ENCODE measurements at regions not wholly inside any gene's neighbourhood (a gene's known extent, or its start where the extent isn't known, plus 50 kb on each side); places are given as distances from the start of the nearest gene placed in this dataset.

- H3K36me3 ChIP-seq = no peaks in the 10 kb centered on the region
- no peak overlapping the region for H3K4me3 ChIP-seq
- no peaks in the 10 kb centered on the region for H3K9me3 ChIP-seq
- no peaks in the 10 kb centered on the region for H3K27me3 ChIP-seq
- no peaks in the 10 kb centered on the region for H3K4me1 ChIP-seq
- intact Hi-C loops (cut with DNase I) = no loop called here
- H3K27ac ChIP-seq = no peak overlapping the region
- DNase-seq (ENCODE audit: extremely low spot score in 2 of 2) = no peak
- TF ChIP-seq POLR2A (IDR thresholded peaks at IDR 0.05) = no peak
- TF ChIP-seq POLR2AphosphoS5 (IDR thresholded peaks at IDR 0.05; ENCODE audit: insufficient read depth in 1 of 2, low read depth in 1 of 2) = no peak
- TF ChIP-seq CTCF (IDR thresholded peaks at IDR 0.05) = no peak
Measured at GRCh38 chr5:29885595-29885994, 1307.9 kb upstream of the CDH6 start.

GRCh38 chr5:29882036-29882435 lies 1311.5 kb upstream of the CDH6 start:
- intact Hi-C loops (cut with DNase I) = no loop called here

GRCh38 chr5:29879401-29879800 lies 1314.1 kb upstream of the CDH6 start:
- Histone ChIP-seq H3K27me3 (no peaks in the 10 kb centered on the region), H3K36me3 (no peaks in the 10 kb centered on the region), H3K27ac (no peak overlapping the region), H3K4me1 (no peaks in the 10 kb centered on the region), H3K4me3 (no peak overlapping the region), H3K9me3 (no peaks in the 10 kb centered on the region)
- TF ChIP-seq POLR2AphosphoS5 (IDR thresholded peaks at IDR 0.05; ENCODE audit: insufficient read depth in 1 of 2, low read depth in 1 of 2) = no peak
- TF ChIP-seq CTCF (IDR thresholded peaks at IDR 0.05) = no peak
- TF ChIP-seq POLR2A (IDR thresholded peaks at IDR 0.05) = no peak
- no peak for DNase-seq (ENCODE audit: extremely low spot score in 2 of 2)
- intact Hi-C loops (cut with DNase I) = no loop called here

More at GRCh38 chr5:29882036-29882435, 1311.5 kb upstream of the CDH6 start:
- DNase-seq (ENCODE audit: extremely low spot score in 2 of 2) = no peak
- no peaks in the 10 kb centered on the region for H3K27me3 ChIP-seq
- no peak overlapping the region for H3K27ac ChIP-seq
- no peaks in the 10 kb centered on the region for H3K36me3 ChIP-seq
- no peaks in the 10 kb centered on the region for H3K4me1 ChIP-seq
- TF ChIP-seq CTCF (IDR thresholded peaks at IDR 0.05) = no peak
- TF ChIP-seq POLR2AphosphoS5 (IDR thresholded peaks at IDR 0.05; ENCODE audit: insufficient read depth in 1 of 2, low read depth in 1 of 2) = no peak
- no peak for TF ChIP-seq POLR2A (IDR thresholded peaks at IDR 0.05)
- H3K9me3 ChIP-seq = no peaks in the 10 kb centered on the region
- H3K4me3 ChIP-seq = no peak overlapping the region

GRCh38 chr5:29878599-29878998 lies 1314.9 kb upstream of the CDH6 start:
- no peaks in the 10 kb centered on the region for H3K27me3 ChIP-seq

GRCh38 chr5:29867155-29867554 lies 1326.3 kb upstream of the CDH6 start:
- H3K27me3 ChIP-seq = no peaks in the 10 kb centered on the region
- H3K4me1 ChIP-seq = no peaks in the 10 kb centered on the region
- intact Hi-C loops (cut with DNase I) = no loop called here
- H3K36me3 ChIP-seq = no peaks in the 10 kb centered on the region
- TF ChIP-seq POLR2A (IDR thresholded peaks at IDR 0.05) = no peak
- TF ChIP-seq CTCF (IDR thresholded peaks at IDR 0.05) = no peak
- no peak for TF ChIP-seq POLR2AphosphoS5 (IDR thresholded peaks at IDR 0.05; ENCODE audit: insufficient read depth in 1 of 2, low read depth in 1 of 2)
- no peak overlapping the region for H3K4me3 ChIP-seq
- no peak for DNase-seq (ENCODE audit: extremely low spot score in 2 of 2)
- H3K9me3 ChIP-seq = no peaks in the 10 kb centered on the region
- no peak overlapping the region for H3K27ac ChIP-seq

More at GRCh38 chr5:29878599-29878998, 1314.9 kb upstream of the CDH6 start:
- TF ChIP-seq POLR2A (IDR thresholded peaks at IDR 0.05) (no peak), POLR2AphosphoS5 (IDR thresholded peaks at IDR 0.05; ENCODE audit: insufficient read depth in 1 of 2, low read depth in 1 of 2) (no peak), CTCF (IDR thresholded peaks at IDR 0.05) (no peak)
- no peak for DNase-seq (ENCODE audit: extremely low spot score in 2 of 2)
- Histone ChIP-seq H3K4me1 (no peaks in the 10 kb centered on the region), H3K36me3 (no peaks in the 10 kb centered on the region), H3K9me3 (no peaks in the 10 kb centered on the region), H3K27ac (no peak overlapping the region), H3K4me3 (no peak overlapping the region)
- intact Hi-C loops (cut with DNase I) = no loop called here
